Osteoblast (primary cell): ENCODE measurements at regions not wholly inside any gene's neighbourhood (a gene's known extent, or its start where the extent isn't known, plus 50 kb on each side); places are given as distances from the start of the nearest gene placed in this dataset.
"Not testable (repeated sequence)": the region's sequence is repeated elsewhere in the genome, so short reads cannot be mapped to it uniquely, and the experiment has no call there.

Experiments used
- DNase-seq: peaks from one replicate; pipeline ENCODE4 v3.0.0; 2011; ENCODE audit warnings: low spot score, mixed read lengths; ENCODE audit not compliant: insufficient read length; ENCODE audit errors: missing footprints
- H2AFZ ChIP-seq: 2 replicates; pipeline ENCODE4 v1.6.0; 2011; ENCODE audit warnings: mild to moderate bottlenecking, low read length
- H3K27ac ChIP-seq: 2 replicates; pipeline ENCODE4 v1.5.1; 2011; ENCODE audit warnings: mild to moderate bottlenecking, low read depth, low read length, moderate library complexity
- H3K27me3 ChIP-seq: 2 replicates; pipeline ENCODE4 v1.6.0; 2012; ENCODE audit warnings: mild to moderate bottlenecking, control low read depth, inconsistent platforms, low read length, moderate library complexity; ENCODE audit not compliant: insufficient read depth
- H3K36me3 ChIP-seq: 2 replicates; pipeline ENCODE4 v1.5.1; 2011; ENCODE audit warnings: mild to moderate bottlenecking, low read length, control low read depth, moderate library complexity; ENCODE audit not compliant: insufficient read depth
- H3K4me1 ChIP-seq: 2 replicates; pipeline ENCODE4 v1.5.1; 2011; ENCODE audit warnings: mild to moderate bottlenecking, low read length, control low read depth, moderate library complexity; ENCODE audit not compliant: insufficient read depth
- H3K4me2 ChIP-seq: 2 replicates; pipeline ENCODE4 v1.6.0; 2011; ENCODE audit warnings: mild to moderate bottlenecking, low read length; ENCODE audit not compliant: insufficient read depth
- H3K4me3 ChIP-seq: fragments of 200-600 bp; sonication (generic); 3 replicates; pipeline ENCODE4 v1.5.1; 2012; ENCODE audit warnings: mild to moderate bottlenecking, low read length, inconsistent platforms; ENCODE audit not compliant: insufficient read depth
- H3K79me2 ChIP-seq: 2 replicates; pipeline ENCODE4 v1.6.0; 2012; ENCODE audit warnings: mild to moderate bottlenecking, low read length, control low read depth, inconsistent platforms; ENCODE audit not compliant: insufficient read depth
- H3K9me3 ChIP-seq: 2 replicates; pipeline ENCODE4 v1.5.1; 2011; ENCODE audit warnings: low read depth, low read length, control low read depth
- H4K20me1 ChIP-seq: 2 replicates; pipeline ENCODE4 v1.6.0; 2012; ENCODE audit warnings: mild to moderate bottlenecking, low read length, control low read depth; ENCODE audit not compliant: insufficient read depth
- TF ChIP-seq, protein P1 (sequence below): IDR thresholded peaks from 2 replicates; pipeline ENCODE4 v1.5.1; 2011; ENCODE audit warnings: mild to moderate bottlenecking, low read depth, low read length, moderate library complexity; ENCODE audit errors: extremely low read depth

DNA sequence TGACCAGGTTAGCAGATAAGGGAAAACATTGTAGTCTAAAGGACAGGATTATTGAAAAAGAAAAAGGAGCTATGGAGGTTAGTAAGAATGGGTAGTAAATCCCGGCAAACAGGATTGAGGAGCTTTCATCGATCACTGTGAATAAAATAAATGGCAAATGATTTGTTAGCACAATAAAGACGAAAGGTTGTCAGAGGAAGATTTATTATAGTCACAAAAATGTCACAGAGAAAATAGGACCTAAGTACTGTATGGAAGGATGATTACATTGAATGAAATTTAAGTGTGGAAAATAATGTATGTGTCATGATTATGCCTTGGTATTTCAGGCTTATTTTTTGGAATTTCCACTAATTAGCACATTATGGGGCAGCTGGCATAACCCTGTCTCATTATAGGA, 519.2 kb upstream of the SLITRK6 start:
- no peak for DNase-seq
- no peak overlapping the region for H2AFZ ChIP-seq
- H3K36me3 ChIP-seq: no peaks in the 10 kb centered on the region
- no peaks in the 10 kb centered on the region for H3K79me2 ChIP-seq
- H3K27ac ChIP-seq: no peak overlapping the region
- H3K4me2 ChIP-seq: no peak overlapping the region
- H3K4me3 ChIP-seq: no peak overlapping the region
- H3K4me1 ChIP-seq: no peaks in the 10 kb centered on the region
- H3K9me3 ChIP-seq: peaks cover 3% of the 10 kb centered on the region
- no peaks in the 10 kb centered on the region for H4K20me1 ChIP-seq
- H3K27me3 ChIP-seq: no peaks in the 10 kb centered on the region
- TF ChIP-seq, protein P1, sequence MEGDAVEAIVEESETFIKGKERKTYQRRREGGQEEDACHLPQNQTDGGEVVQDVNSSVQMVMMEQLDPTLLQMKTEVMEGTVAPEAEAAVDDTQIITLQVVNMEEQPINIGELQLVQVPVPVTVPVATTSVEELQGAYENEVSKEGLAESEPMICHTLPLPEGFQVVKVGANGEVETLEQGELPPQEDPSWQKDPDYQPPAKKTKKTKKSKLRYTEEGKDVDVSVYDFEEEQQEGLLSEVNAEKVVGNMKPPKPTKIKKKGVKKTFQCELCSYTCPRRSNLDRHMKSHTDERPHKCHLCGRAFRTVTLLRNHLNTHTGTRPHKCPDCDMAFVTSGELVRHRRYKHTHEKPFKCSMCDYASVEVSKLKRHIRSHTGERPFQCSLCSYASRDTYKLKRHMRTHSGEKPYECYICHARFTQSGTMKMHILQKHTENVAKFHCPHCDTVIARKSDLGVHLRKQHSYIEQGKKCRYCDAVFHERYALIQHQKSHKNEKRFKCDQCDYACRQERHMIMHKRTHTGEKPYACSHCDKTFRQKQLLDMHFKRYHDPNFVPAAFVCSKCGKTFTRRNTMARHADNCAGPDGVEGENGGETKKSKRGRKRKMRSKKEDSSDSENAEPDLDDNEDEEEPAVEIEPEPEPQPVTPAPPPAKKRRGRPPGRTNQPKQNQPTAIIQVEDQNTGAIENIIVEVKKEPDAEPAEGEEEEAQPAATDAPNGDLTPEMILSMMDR: no peak

DNA sequence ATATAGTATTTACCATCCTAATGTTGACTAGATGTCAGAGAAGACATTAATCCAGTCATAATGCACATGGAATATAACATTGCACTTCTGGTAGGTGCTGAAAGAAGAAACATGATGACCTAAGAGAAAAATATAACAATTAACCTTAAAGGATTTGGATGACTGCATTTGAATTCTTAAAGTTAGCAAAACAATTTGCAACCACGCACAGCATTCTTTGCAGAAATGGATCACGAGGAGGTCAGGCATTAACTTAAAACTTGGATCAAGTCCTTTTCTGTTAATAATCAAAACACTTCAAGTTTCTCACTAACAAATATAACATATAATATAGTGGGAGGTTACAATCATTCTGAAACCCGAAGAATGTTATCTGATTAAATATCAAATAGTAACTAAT, 525.0 kb upstream of the SLITRK6 start:
- Histone ChIP-seq H3K4me2 (no peak overlapping the region), H3K27me3 (no peaks in the 10 kb centered on the region), H3K79me2 (no peaks in the 10 kb centered on the region), H3K4me1 (no peaks in the 10 kb centered on the region), H2AFZ (no peak overlapping the region), H3K36me3 (no peaks in the 10 kb centered on the region), H3K27ac (no peak overlapping the region), H4K20me1 (no peaks in the 10 kb centered on the region), H3K9me3 (peaks cover 2% of the 10 kb centered on the region), H3K4me3 (no peak overlapping the region)
- TF ChIP-seq, protein P1: no peak
- no peak for DNase-seq

DNA sequence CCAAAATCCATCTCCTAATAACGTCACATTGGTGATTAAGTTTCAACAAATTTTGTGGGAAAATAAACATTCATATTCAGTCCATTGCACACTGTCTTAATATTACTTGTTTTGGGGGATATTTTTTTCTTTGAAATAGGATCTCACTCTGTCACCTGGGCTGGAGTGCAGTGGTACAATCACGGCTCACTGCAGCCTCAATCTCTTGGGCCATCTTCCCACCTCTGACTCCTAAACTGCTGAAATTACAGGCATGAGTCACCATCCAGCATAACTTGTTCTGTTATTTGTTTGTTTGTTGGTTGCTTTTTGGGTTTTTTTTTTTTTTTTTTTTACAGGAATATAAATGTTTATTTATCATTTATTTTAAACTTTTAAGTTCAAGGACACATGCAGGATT, 556.1 kb upstream of the SLITRK6 start:
- Histone ChIP-seq H3K27me3 (no peaks in the 10 kb centered on the region), H3K4me3 (no peak overlapping the region), H3K4me1 (no peaks in the 10 kb centered on the region), H3K79me2 (no peaks in the 10 kb centered on the region), H4K20me1 (no peaks in the 10 kb centered on the region), H3K36me3 (no peaks in the 10 kb centered on the region), H3K9me3 (no peaks in the 10 kb centered on the region), H3K4me2 (no peak overlapping the region), H2AFZ (no peak overlapping the region), H3K27ac (no peak overlapping the region)
- no peak for DNase-seq
- TF ChIP-seq, protein P1: no peak

DNA sequence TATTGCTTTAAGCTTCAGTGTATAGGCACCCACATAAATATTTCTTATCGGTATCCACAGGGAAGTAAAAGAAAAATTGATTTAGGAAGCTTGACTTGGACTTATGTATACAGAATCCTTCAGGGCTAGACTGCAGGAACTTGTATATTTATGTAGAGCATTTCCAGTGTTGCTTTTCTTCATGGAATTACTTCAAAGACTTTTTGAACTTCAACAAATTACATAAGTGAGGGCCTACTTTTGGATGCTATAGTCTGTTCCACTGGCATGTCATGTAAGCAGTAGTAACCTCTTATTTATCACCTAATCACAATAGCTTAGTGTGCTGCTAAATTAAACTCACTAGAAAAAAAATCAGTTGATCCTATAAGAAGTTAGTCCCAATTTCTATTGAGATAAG, 557.9 kb upstream of the SLITRK6 start:
- H3K4me2 ChIP-seq: no peak overlapping the region
- no peaks in the 10 kb centered on the region for H4K20me1 ChIP-seq
- no peak overlapping the region for H2AFZ ChIP-seq
- H3K79me2 ChIP-seq: no peaks in the 10 kb centered on the region
- no peak overlapping the region for H3K4me3 ChIP-seq
- no peaks in the 10 kb centered on the region for H3K9me3 ChIP-seq
- no peak for DNase-seq
- no peaks in the 10 kb centered on the region for H3K4me1 ChIP-seq
- TF ChIP-seq, protein P1: no peak
- H3K27me3 ChIP-seq: no peaks in the 10 kb centered on the region
- no peak overlapping the region for H3K27ac ChIP-seq
- H3K36me3 ChIP-seq: no peaks in the 10 kb centered on the region

DNA sequence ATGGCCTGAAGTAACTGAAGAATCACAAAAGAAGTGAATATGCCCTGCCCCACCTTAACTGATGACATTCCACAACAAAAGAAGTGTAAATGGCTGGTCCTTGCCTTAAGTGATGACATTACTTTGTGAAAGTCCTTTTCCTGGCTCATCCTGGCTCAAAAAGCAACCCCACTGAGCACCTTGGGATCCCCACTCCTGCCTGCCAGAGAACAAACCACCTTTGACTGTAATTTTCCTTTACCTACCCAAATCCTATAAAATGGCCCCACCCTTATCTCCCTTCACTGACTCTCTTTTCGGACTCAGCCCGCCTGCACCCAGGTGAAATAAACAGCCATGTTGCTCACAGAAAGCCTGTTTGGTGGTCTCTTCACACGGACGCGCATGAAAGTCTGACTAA, 564.5 kb upstream of the SLITRK6 start:
- H3K4me2 ChIP-seq, DNase-seq: not testable (repeated sequence)

More for the DNA sequence above, 564.5 kb upstream of the SLITRK6 start:
- not testable (repeated sequence) for H3K27me3 ChIP-seq, H3K27ac ChIP-seq, H3K36me3 ChIP-seq, H3K9me3 ChIP-seq, H4K20me1 ChIP-seq, H2AFZ ChIP-seq, H3K79me2 ChIP-seq, H3K4me1 ChIP-seq, H3K4me3 ChIP-seq
